ENCODE measurements at regions not wholly inside any gene's neighbourhood (a gene's known extent, or its start where the extent isn't known, plus 50 kb on each side); places are given as distances from the start of the nearest gene placed in this dataset.
A peak's percentile ranks its signal among the peaks of the same experiment; 100 is the strongest.
"Not testable (repeated sequence)": the region's sequence is repeated elsewhere in the genome, so short reads cannot be mapped to it uniquely, and the experiment has no call there.

DNA sequence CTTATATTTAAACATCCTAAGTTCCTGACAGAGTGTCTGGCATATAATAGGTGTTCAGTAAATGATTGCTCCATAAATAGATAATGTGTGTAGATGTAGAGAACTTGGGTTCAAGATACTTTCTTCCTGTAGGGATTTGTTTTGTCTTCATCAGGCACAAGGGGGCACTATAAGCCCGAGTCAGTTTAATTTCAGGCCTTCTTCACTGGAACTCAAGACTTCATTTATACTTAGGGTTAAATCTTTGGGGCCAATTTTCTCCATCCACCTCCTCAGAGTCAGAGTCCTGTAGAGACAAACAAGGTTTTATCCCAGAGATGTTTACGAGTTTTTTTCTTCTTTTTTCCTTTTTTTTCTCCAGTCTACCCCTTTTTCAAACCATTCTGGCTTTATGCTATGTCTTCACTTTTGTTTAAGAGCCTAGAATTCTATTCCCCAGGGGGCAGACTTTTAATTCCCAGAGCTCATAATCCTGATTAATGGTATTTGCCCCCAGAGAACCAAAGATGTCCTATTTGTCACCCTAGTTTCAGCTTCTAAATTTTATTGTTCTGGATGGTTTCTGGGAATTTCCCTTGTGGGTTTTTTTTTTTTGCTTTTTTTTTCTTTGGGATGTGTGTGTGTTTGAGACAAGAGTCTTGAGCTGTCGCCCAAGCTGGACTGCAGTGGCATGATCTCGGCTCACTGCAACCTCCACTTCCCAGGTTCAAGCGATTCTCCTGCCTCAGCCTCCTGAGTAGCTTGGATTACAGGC is 88.4 kb downstream of the HFE start:
- no peak for DNase-seq

DNA sequence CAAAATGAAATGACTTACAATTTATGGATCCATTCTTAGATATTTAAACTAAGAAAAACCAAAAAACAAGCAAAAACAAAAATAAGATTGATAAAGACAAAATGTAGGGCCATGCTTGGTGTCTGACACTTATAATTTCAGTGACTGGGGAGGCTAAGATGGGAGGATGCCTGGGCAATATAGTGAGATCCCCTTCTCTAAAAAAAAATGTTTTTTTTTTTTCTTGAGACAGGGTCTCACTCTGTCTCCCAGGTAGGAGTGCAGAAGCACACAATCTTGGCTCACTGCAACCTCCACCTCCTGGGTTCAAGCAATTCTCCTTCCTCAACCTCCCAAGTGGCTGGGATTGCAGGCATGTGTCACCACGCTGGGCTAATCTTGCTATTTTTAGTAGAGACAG is 92.4 kb downstream of the HFE start:
- no peak for DNase-seq

- DNase-seq: no peak
Observed at GRCh38 chr6:26180346-26180745, 93.1 kb downstream of the HFE start.

GRCh38 chr6:26183237-26183580 is 96.0 kb downstream of the HFE start:
- no peak for DNase-seq

GRCh38 chr6:26183581-26184366 is 96.5 kb downstream of the HFE start:
- peak; percentile 47 to 93 for DNase-seq

DNA sequence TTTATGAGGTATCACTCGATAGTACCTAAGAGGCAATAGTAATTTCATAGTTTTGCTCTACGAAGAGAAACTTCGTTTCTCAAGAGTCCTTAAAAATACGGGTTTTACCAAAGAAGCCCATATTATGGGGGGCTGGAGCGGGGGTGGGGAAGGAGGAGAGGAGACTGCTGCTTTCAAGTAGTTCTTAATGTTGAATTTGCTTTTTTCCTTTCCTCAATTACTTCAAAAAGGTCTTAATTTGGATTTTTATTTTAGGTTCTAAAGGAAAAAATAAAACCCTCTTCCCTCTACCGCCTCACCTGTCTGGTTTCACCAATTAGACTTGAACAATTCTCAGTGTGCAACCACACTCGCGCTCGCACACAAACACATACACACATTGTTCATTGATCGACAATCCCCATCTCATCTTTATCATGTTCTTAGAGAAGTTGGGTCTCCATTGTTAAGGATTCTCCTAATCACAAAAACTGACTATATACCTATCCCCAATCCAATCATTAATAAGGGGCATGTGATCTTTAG is 97.2 kb downstream of the HFE start:
- DNase-seq: no peak

DNA sequence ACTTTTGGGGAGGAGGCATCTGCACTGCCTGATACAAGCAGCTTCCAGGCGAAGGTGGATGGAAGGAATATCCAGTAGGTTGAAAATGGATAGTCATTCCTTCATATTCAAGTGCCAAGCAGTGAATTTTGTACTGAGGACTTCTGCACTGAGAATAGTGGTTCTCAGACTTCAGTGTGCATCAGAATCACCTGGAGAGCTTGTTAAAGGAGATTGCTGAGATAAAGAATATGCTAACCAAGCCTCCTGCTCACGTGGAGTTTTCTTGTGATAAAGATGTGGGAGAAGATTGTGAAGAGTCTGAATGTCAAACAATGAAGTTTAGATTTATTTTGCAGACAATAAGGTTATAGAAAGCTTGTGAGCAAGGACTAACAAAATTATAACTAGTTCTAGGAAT is 97.8 kb downstream of the HFE start:
- DNase-seq: no peak

- DNase-seq: no peak
Observed at GRCh38 chr6:26185802-26186201, 98.6 kb downstream of the HFE start.

DNA sequence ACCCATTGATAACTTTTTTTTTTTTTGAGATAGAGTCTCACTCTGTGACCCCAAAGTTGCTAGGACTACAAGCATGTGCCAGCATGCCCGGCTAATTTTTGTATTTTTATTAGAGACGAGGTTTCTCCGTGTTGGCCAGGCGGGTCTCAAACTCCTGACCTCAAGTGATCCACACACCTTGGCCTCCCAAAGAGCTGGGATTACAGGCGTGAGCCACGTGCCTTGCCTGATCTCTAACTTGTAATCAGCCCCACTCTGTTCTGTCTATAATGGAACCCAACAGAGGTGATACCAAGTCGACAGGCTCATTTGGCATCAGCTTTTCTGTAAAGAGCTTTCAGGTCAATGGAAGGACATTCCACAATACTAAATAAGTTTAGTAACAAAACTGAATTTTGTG is 99.4 kb downstream of the HFE start:
- no peak for DNase-seq

DNA sequence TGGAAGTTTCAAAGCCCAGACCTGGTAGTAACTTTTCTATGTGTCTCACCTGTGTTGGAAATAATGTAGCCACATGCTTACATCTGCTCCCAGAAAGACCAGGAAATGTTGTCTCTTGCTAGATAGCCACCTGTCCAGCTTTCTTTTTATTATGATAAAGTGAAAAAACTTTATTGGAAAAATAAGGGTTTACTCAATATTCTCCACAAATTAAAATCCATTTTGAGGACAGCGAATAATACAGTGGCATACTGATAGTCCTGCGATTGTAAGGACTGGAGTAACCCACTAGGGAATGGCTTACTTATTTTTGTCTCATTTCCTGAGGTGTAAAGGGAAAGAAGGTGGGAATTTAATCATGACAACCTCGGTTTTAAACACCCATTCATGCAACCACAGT is 100.1 kb downstream of the HFE start:
- no peak for DNase-seq

DNA sequence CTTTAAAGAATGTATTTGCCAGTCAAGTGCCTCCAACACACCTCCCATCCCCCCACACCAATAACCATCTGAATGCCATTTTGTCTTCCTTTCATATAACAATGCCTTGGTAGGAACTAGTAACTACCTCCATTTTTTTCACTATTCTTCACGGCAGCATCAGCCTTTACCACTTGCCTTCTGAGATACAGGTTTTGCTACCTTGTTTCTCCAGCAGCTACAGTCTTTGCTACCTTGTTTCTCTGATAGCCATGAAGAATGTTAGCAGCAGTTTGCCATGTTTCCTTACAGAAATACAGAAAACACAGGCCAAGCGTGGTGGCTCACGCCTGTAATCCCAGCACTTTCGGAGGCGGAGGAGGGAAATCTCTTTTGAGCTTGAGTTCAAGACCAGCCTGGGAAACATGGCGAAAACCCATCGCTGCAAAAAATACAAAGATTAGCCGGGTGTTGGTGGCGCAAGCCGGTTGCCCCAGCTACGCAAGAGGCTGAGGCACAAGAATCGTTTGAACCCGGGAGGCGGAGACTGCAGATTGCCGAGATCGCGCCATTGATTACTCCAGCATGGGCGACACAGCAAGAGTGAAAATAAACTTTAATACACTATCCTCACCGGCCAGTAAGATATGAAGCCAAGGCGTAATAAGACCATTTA is 100.9 kb downstream of the HFE start:
- no peak for DNase-seq

- not testable (repeated sequence) for DNase-seq
Observed at GRCh38 chr6:26191512-26191911, 104.3 kb downstream of the HFE start.

DNA sequence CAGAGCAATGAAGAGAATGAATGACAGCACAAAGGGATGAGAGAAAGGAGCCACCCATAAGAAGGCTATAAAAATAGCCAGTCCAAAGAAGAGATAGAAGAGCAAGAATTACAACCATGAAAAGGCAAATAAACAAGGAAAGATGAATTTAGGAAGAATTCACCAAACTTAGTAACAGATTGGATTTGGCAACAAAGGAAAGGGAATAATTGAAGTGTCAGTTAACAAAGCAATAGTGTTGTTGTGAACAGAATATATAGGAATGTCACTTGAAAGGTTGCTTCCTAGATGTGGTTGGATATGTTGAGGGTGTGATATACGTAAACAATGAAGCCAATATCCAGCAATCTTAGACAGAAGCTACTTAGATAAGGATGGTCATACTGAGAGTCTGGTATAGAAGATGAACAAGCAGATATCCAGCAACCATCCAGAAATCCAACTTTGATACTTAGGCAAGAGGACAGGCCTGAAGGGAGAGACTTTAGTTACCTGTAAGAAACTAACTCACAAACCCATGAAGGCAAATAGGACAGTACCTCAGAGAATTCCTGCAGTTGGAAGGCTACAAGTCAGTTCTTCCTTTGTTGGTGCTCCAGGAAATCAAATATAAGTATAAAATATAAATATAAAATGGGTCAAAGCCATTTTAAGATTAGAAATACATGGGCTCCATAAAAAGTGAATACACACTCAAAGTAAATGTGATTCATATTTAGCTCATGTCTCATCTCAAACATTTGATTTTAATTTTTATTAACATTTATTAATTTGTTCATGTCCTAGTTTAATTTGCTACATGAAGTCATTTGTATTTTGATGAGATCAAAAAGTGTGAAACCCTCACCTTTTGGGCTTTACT is 106.5 kb downstream of the HFE start:
- no peak for DNase-seq

GRCh38 chr6:26194329-26194701 is 107.1 kb downstream of the HFE start:
- no peak for DNase-seq

DNA sequence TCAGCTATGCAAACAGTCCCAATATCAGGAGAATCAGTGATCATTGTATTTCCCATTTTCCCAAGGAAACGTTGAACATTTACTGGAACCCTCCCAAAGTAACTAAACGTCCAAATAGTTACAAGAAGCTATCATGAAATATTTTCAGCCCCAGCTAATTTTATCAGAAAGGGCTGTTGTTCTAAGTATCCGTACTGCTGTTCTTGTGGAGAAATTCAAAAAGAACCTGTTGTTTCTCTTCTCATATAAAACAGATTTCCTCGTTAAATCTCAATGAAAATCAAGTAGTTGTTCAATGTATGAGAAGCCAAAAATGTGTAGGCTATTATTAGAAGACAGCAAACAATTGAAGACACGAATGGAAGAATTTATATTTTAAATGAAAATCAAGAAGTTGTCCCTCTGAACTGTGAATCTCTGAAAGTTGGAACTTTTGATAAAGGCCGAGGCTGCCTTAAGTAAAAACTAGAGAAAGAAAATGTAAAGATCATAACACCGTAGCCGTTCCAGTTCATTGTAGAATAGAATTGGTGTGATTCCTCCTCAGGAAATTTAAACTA is 107.7 kb downstream of the HFE start:
- no peak for DNase-seq

DNA sequence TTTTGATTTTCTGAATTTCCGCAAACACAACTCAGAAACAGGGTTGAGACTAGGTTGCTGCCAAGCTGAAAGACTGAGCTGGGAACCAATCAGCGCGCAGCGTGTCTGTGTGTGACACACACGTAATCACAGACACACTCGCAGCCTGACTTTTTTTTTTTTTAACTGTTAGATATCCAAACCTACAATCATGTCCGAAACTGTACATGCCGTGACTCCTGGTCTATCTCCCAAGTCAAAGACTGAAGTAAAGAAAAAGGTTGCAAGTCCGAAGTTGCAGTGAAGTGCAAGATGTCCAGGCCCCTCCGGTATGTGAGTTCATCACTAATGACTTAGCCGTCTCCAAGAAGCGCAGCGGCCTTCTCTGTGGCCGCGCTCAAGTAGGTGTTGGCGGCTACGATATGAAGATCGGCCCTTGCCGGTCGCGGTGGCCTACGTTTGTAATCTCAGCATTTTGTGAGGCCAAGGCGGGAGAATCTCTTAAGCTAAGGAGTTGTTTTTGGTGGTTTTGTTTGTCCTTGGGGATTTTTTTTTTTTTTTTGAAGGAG is 108.2 kb downstream of the HFE start:
- peak; percentile 66 to 79 for DNase-seq

DNA sequence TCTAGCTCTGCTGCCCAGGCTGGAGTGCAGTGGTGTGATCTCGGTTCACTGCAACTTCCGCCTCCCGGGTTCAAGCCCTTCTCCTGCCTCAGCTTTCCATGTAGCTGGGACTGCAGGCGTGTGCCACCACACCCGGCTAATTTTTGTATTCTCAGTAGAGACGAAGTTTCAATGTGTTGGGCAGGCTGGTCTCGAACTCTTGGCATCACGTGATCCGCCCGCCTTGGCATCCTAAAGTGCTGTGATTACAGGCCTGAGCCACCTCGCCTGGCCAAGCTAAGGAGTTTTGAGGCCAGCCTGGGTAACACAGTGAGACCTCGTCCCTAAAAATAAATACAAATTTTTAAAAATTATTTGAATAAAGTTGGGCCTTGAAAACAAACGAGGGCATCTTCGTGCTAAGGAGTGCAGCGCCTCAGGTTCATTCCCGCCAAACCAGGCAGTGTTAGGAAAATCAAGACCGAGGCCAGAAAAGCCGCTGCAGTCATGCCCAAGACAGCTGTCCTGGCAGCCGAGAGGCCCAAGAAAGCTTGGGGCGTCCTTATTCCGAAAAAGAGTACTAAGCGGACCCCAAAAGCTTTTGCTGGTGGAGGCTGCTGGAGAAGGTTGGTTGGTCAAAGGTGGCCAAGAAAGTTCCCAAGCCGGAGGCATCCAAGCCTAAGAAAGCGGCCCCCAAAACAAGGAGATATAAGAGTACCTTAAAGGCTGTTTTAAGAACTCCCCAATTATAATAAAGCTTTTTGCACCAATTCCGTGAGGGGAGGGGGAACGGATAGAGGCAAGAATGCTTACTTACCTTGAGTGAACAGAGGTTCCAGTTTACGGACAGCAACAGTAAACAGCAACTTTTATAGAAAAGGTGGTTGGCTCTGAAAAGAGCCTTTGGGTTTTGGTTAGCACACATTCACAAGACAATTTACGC is 109.0 kb downstream of the HFE start:
- DNase-seq: no peak

- DNase-seq: peak; percentile 48 to 95
Observed at GRCh38 chr6:26196846-26197635, 109.8 kb downstream of the HFE start.

DNA sequence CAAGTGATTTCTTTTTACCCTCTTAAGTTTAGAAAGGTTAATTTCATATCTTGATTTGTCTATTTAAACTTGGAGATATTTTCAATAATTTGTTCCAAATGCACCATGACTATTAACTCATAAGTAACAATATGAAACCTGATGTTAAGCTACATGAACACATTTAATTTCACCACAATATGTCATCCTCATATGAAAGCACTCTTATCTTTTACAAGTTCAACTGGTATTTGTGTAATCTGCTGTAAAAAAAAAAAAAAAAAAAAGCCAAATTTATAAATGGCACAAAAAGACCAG is 110.4 kb downstream of the HFE start:
- DNase-seq: no peak

DNA sequence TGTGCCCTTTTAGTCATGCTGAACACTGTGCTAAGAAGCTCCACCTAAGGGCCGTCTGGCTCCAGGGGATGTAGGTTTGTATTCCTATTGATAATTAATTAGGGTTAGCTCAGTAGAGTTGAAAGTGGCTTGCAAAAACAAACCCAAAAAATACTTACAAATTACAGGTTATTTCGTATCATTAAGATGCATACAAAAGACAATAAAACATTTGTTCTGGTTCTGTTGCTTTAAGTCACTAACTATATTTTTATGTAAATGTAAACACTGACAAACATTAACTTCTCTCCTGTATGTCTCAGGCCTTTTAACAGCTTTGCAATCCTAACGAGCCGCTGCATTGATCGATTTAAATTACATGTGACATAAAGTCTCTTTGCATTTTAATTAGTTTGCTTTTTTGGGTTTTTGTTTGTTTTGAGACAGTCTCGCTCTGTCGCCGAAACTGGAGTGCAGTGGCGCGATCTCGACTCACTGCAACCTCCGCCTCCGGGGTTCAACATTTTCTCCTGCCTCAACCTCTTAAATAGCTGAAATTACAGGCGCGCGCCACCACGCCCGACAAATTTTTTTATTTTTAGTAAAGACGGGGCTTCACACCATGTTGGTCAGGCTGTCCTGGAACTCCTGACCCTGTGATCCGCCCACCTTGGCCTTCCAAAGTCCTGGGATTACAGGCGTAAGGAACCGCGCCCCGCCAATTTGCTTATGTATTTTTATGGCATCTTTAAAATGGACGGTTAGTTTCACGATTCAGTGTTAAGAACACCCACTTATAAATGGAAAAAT is 110.9 kb downstream of the HFE start:
- DNase-seq: no peak
